ENCODE measurements at regions not wholly inside any gene's neighbourhood (a gene's known extent, or its start where the extent isn't known, plus 50 kb on each side); places are given as distances from the start of the nearest gene placed in this dataset.

GRCh38 chr2:133721118-133721517 lies 152.9 kb upstream of the NCKAP5 start:
- no peak for DNase-seq

GRCh38 chr2:133723133-133723532 lies 154.9 kb upstream of the NCKAP5 start:
- DNase-seq, result no peak

GRCh38 chr2:133726973-133727372 lies 158.7 kb upstream of the NCKAP5 start:
- no peak for DNase-seq

- no peak for DNase-seq
Measured at GRCh38 chr2:133732059-133732458, 163.8 kb upstream of the NCKAP5 start.

GRCh38 chr2:133732982-133733900 lies 165.0 kb upstream of the NCKAP5 start:
- no peak for DNase-seq

GRCh38 chr2:133733901-133734255 lies 165.6 kb upstream of the NCKAP5 start:
- no peak for DNase-seq

- DNase-seq, result no peak
Measured at GRCh38 chr2:133734716-133735495, 166.6 kb upstream of the NCKAP5 start.

- no peak for DNase-seq
Measured at GRCh38 chr2:133736674-133737073, 168.4 kb upstream of the NCKAP5 start.

- DNase-seq, result no peak
Measured at GRCh38 chr2:133737242-133737993, 169.2 kb upstream of the NCKAP5 start.

GRCh38 chr2:133739039-133739438 lies 170.8 kb upstream of the NCKAP5 start:
- no peak for DNase-seq

GRCh38 chr2:133740500-133740899 lies 172.2 kb upstream of the NCKAP5 start:
- no peak for DNase-seq

- DNase-seq, result no peak
Measured at GRCh38 chr2:133748007-133748700, 179.9 kb upstream of the NCKAP5 start.

GRCh38 chr2:133753665-133754064 lies 185.4 kb upstream of the NCKAP5 start:
- no peak for DNase-seq

- no peak for DNase-seq
Measured at GRCh38 chr2:133755480-133756300, 187.4 kb upstream of the NCKAP5 start.

- DNase-seq, result no peak
Measured at GRCh38 chr2:133756833-133757232, 188.6 kb upstream of the NCKAP5 start.

GRCh38 chr2:133760376-133760775 lies 192.1 kb upstream of the NCKAP5 start:
- DNase-seq, result no peak

- DNase-seq, result no peak
Measured at GRCh38 chr2:133765658-133766057, 197.4 kb upstream of the NCKAP5 start.

- DNase-seq, result no peak
Measured at GRCh38 chr2:133766164-133766832, 198.0 kb upstream of the NCKAP5 start.

- DNase-seq, result no peak
Measured at GRCh38 chr2:133768256-133768655, 200.0 kb upstream of the NCKAP5 start.

- DNase-seq, result no peak
Measured at GRCh38 chr2:133768658-133769435, 200.6 kb upstream of the NCKAP5 start.
